ENCODE measurements at regions not wholly inside any gene's neighbourhood (a gene's known extent, or its start where the extent isn't known, plus 50 kb on each side); places are given as distances from the start of the nearest gene placed in this dataset.
"Not testable (repeated sequence)": the region's sequence is repeated elsewhere in the genome, so short reads cannot be mapped to it uniquely, and the experiment has no call there.

DNA sequence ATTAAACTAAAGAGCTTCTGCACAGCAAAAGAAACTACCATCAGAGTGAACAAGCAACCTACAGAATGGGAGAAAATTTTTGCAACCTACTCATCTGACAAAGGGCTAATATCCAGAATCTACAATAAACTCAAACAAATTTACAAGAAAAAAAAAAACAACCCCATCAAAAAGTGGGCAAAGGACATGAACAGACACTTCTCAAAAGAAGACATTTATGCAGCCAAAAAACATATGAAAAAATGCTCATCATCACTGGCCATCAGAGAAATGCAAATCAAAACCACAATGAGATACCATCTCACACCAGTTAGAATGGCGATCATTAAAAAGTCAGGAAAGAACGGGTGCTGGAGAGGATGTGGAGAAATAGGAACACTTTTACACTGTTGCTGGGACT lies 439.3 kb upstream of the ADGRB3 start:
- TF ChIP-seq CTCF (IDR thresholded peaks at IDR 0.05); MAZ (IDR thresholded peaks at IDR 0.05; ENCODE audit: borderline replicate concordance, low read depth, low read length); MYC (IDR thresholded peaks at IDR 0.05; ENCODE audit: borderline replicate concordance, low read length); EP300 (IDR thresholded peaks at IDR 0.05); HOXA7 (CRISPR knock-in tag; IDR thresholded peaks at IDR 0.05); NFE2L2 (conservative IDR thresholded peaks at IDR 0.05; ENCODE audit: low read length); ESRRA (IDR thresholded peaks at IDR 0.05; ENCODE audit: borderline replicate concordance, low read length); SMC3 (IDR thresholded peaks at IDR 0.05); POLR2A (IDR thresholded peaks at IDR 0.05; ENCODE audit: low read length); RARB (CRISPR knock-in tag; IDR thresholded peaks at IDR 0.05); ZNF302 (CRISPR knock-in tag; IDR thresholded peaks at IDR 0.05); POLR2AphosphoS2 (conservative IDR thresholded peaks at IDR 0.05; ENCODE audit: low read length): not testable (repeated sequence)

All from A549 (cell line).